Stimulated activated naive CD4-positive, alpha-beta T cell (primary cell): ENCODE measurements at regions not wholly inside any gene's neighbourhood (a gene's known extent, or its start where the extent isn't known, plus 50 kb on each side); places are given as distances from the start of the nearest gene placed in this dataset.

Source experiments
- DNase-seq, 6 experiments: peaks; one replicate each; lab custom pipeline; 2025; lab: John Stamatoyannopoulos, UW

- DNase-seq, result no peak
Measured at GRCh38 chr4:106767991-106768390, 268.1 kb downstream of the DKK2 start.

- no peak for DNase-seq
Measured at GRCh38 chr4:106766519-106766918, 269.6 kb downstream of the DKK2 start.

- DNase-seq, result no peak
Measured at GRCh38 chr4:106764774-106765173, 271.3 kb downstream of the DKK2 start.

GRCh38 chr4:106762666-106763443, 273.3 kb downstream of the DKK2 start:
- DNase-seq, result no peak

- no peak for DNase-seq
Measured at GRCh38 chr4:106753426-106753825, 282.7 kb downstream of the DKK2 start.

GRCh38 chr4:106746451-106746850, 289.7 kb downstream of the DKK2 start:
- no peak for DNase-seq

GRCh38 chr4:106738121-106738520, 298.0 kb downstream of the DKK2 start:
- DNase-seq, result no peak

GRCh38 chr4:106718548-106718947, 317.6 kb downstream of the DKK2 start:
- no peak for DNase-seq

- no peak for DNase-seq
Measured at GRCh38 chr4:106717091-106717490, 319.0 kb downstream of the DKK2 start.

- no peak for DNase-seq
Measured at GRCh38 chr4:106715825-106716224, 320.3 kb downstream of the DKK2 start.

- DNase-seq, result no peak
Measured at GRCh38 chr4:106708464-106708816, 327.7 kb downstream of the DKK2 start.

- DNase-seq, result no peak
Measured at GRCh38 chr4:106707776-106708463, 328.2 kb downstream of the DKK2 start.

- DNase-seq, result no peak
Measured at GRCh38 chr4:106704253-106704870, 331.8 kb downstream of the DKK2 start.

GRCh38 chr4:106700321-106700720, 331.7 kb upstream of the GIMD1 start:
- DNase-seq, result no peak

GRCh38 chr4:106698621-106699195, 330.1 kb upstream of the GIMD1 start:
- DNase-seq, result no peak

GRCh38 chr4:106695501-106696262, 327.1 kb upstream of the GIMD1 start:
- no peak for DNase-seq

- no peak for DNase-seq
Measured at GRCh38 chr4:106694232-106694631, 325.7 kb upstream of the GIMD1 start.

- DNase-seq, result no peak
Measured at GRCh38 chr4:106691749-106692148, 323.2 kb upstream of the GIMD1 start.

- DNase-seq, result no peak
Measured at GRCh38 chr4:106690487-106690886, 321.9 kb upstream of the GIMD1 start.

GRCh38 chr4:106687026-106687425, 318.4 kb upstream of the GIMD1 start:
- no peak for DNase-seq

GRCh38 chr4:106681381-106681921, 312.9 kb upstream of the GIMD1 start:
- DNase-seq, result no peak

- no peak for DNase-seq
Measured at GRCh38 chr4:106679063-106679462, 310.5 kb upstream of the GIMD1 start.
